Common myeloid progenitor, CD34-positive (primary cell): ENCODE measurements at regions not wholly inside any gene's neighbourhood (a gene's known extent, or its start where the extent isn't known, plus 50 kb on each side); places are given as distances from the start of the nearest gene placed in this dataset.

Experiments
- CTCF ChIA-PET: fragments of 350-600 bp; sonication (Branson Sonifier 250); formaldehyde crosslinking; loops from one replicate; lab custom pipeline; 2021; ENCODE audit warnings: antibody characterized with exemption; lab: Charles Lee
- POLR2A ChIA-PET: fragments of 350-600 bp; sonication (Branson Sonifier 250); formaldehyde crosslinking; loops from one replicate; lab custom pipeline; 2021; ENCODE audit warnings: antibody characterized with exemption; lab: Charles Lee
- DNase-seq, 3 donors: peaks; one replicate each; pipeline versions ENCODE4 v3.0.0 to v3.0.0-alpha.2; 2013
- H3K27ac ChIP-seq, 2 experiments: 1 replicate in 1 of 2; 2 replicates in 1 of 2; pipeline ENCODE4 v1.7.0; 2013; ENCODE audit warnings: inconsistent platforms in 2 of 2, low read length in 2 of 2, mild to moderate bottlenecking in 2 of 2, low read depth in 1 of 2, moderate library complexity in 1 of 2; ENCODE audit not compliant: severe bottlenecking in 2 of 2, insufficient read depth in 1 of 2, poor library complexity in 1 of 2
- H3K27me3 ChIP-seq, 5 experiments: replicated peaks in 2 of 5; 1 replicate in 3 of 5; 2 replicates in 2 of 5; pipeline versions ENCODE4 v1.6.1 to v1.7.0; 2013; ENCODE audit warnings: low read length in 4 of 5, mild to moderate bottlenecking in 2 of 5, moderate library complexity in 2 of 5, inconsistent platforms in 1 of 5; ENCODE audit not compliant: insufficient read depth in 5 of 5, control insufficient read depth in 4 of 5
- H3K36me3 ChIP-seq, 4 experiments: 1 replicate in 2 of 4; 2 replicates in 2 of 4; pipeline versions ENCODE4 v1.6.1 to v1.7.0; 2013; ENCODE audit warnings: low read length in 3 of 4, control low read depth in 1 of 4, mild to moderate bottlenecking in 1 of 4; ENCODE audit not compliant: control insufficient read depth in 4 of 4, insufficient read depth in 4 of 4
- H3K4me1 ChIP-seq, 4 experiments: 1 replicate in 3 of 4; 2 replicates in 1 of 4; pipeline versions ENCODE4 v1.6.1 to v1.7.1; 2013; ENCODE audit warnings: low read length in 3 of 4, mild to moderate bottlenecking in 3 of 4, control low read depth in 1 of 4, inconsistent platforms in 1 of 4, moderate library complexity in 1 of 4; ENCODE audit not compliant: control insufficient read depth in 4 of 4, insufficient read depth in 4 of 4; ENCODE audit errors: control extremely low read depth in 1 of 4
- H3K4me3 ChIP-seq, 7 experiments: 1 replicate in 4 of 7; 2 replicates in 3 of 7; pipeline versions ENCODE4 v1.5.1 to v1.7.0; 2013; ENCODE audit warnings: mild to moderate bottlenecking in 7 of 7, low read length in 6 of 7, moderate library complexity in 6 of 7, inconsistent platforms in 2 of 7, low read depth in 2 of 7, control low read depth in 1 of 7; ENCODE audit not compliant: insufficient read depth in 4 of 7, control insufficient read depth in 1 of 7; ENCODE audit errors: extremely low read depth in 1 of 7
- H3K9me3 ChIP-seq, 5 experiments: 1 replicate in 4 of 5; 2 replicates in 1 of 5; pipeline versions ENCODE4 v1.6.1 to v1.7.1; 2013; ENCODE audit warnings: low read length in 4 of 5, mild to moderate bottlenecking in 2 of 5, inconsistent platforms in 1 of 5, low read depth in 1 of 5, moderate library complexity in 1 of 5; ENCODE audit not compliant: control insufficient read depth in 4 of 5, insufficient read depth in 2 of 5; ENCODE audit errors: control extremely low read depth in 1 of 5
- WGBS: methylation state at CpG from one replicate; pipeline ENCODE4 v1.1.5; 2013; ENCODE audit not compliant: insufficient coverage; 5-methylcytosine and 5-hydroxymethylcytosine counted together

DNA sequence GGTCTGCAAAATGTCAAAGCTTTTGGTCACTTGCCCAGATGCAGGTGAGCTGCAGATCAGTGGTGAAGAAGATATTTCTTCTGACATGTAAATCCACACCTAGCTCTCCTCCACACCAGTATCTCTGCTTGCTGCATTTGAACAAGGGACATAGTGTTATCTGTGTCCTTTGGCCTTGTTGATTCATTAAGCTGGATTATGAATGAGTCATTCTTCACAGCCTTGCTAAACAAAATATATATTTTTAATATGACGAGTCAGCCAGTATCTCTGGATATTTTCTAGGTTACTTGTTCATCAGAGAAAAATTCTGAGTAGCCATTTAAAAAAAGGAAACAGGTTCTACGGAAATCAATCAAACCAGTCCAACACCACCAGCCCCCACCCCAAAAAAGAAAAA lies 190.6 kb upstream of the ADAMTS9 start:
- Histone ChIP-seq H3K4me1 (peaks cover 0 to 2% (median 0%) of the 10 kb centered on the region in 4 experiments), H3K9me3 (peaks cover 0 to 7% (median 3%) of the 10 kb centered on the region in 5 experiments), H3K27ac (no peak overlapping the region), H3K27me3 (no peaks in the 10 kb centered on the region), H3K4me3 (no peak overlapping the region), H3K36me3 (no peaks in the 10 kb centered on the region)
- WGBS, result no CpG with 5 or more reads among the region's 2 CpGs
- ChIA-PET POLR2A (no interaction called here), CTCF (no interaction called here)
- no peak for DNase-seq

DNA sequence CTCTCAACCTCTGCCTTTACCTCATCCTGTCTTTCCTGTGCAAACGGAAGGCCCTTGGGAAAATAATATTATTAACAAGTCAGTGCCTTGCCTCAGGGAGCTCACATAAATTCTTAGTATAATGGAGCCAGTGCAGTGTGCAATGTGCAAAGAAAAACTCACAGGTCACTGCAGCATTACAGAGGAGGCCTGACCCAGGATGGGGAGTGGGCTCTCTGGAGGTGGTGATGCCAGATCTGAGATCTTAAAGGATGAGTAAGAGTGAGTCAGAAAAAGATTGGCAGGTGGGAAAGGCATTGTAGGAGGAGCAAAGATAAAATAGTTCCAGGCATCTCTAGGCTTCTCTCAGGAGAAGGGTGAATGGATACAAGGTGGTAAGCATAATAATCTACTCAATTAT lies 185.6 kb upstream of the ADAMTS9 start:
- ChIA-PET CTCF (no interaction called here), POLR2A (no interaction called here)
- no CpG with 5 or more reads among the region's 1 CpG for WGBS
- DNase-seq, result no peak
- Histone ChIP-seq H3K9me3 (no peaks in the 10 kb centered on the region), H3K36me3 (no peaks in the 10 kb centered on the region), H3K27ac (no peak overlapping the region), H3K4me3 (no peak overlapping the region), H3K4me1 (no peaks in the 10 kb centered on the region), H3K27me3 (peaks cover 0 to 2% (median 0%) of the 10 kb centered on the region in 5 experiments)

DNA sequence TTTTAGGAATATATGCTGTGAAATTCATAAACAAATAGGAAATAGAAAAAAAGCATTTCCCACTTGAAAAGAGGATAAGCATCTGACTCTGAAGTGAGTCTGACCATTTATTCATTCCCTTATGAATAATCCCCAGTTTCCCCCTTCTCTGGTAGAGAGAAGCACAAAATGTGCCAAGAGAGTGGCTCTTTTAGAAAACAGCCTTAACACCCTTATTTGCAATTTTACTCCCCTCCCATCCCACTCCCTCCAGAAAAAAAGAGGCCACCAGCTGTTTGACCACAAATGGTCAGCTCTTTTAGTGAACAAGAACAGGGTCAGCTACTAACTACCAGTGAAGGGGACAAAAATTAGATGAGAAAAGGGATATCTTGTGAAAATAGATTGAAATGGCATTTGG lies 184.5 kb upstream of the ADAMTS9 start:
- Histone ChIP-seq H3K9me3 (no peaks in the 10 kb centered on the region), H3K4me1 (no peaks in the 10 kb centered on the region), H3K27ac (no peak overlapping the region), H3K4me3 (no peak overlapping the region), H3K36me3 (no peaks in the 10 kb centered on the region), H3K27me3 (peaks cover 0 to 2% (median 0%) of the 10 kb centered on the region in 5 experiments)
- DNase-seq, result no peak
- ChIA-PET CTCF (no interaction called here), POLR2A (interaction anchor here (0.6 kb wide), 1 partner anchor 100 kb away, joined by 3 read pairs; no protein-coding TSS in a partner anchor)

GRCh38 chr3:64871834-64872249 lies 184.0 kb upstream of the ADAMTS9 start:
- CTCF ChIA-PET, result no interaction called here
- H3K27ac ChIP-seq, result no peak overlapping the region
- no CpG with 5 or more reads among the region's 2 CpGs for WGBS
- H3K27me3 ChIP-seq, result peaks cover 0 to 2% (median 0%) of the 10 kb centered on the region in 5 experiments
- H3K36me3 ChIP-seq, result no peaks in the 10 kb centered on the region
- DNase-seq, result no peak
- POLR2A ChIA-PET, result no interaction called here
- no peaks in the 10 kb centered on the region for H3K9me3 ChIP-seq
- no peak overlapping the region for H3K4me3 ChIP-seq
- no peaks in the 10 kb centered on the region for H3K4me1 ChIP-seq

DNA sequence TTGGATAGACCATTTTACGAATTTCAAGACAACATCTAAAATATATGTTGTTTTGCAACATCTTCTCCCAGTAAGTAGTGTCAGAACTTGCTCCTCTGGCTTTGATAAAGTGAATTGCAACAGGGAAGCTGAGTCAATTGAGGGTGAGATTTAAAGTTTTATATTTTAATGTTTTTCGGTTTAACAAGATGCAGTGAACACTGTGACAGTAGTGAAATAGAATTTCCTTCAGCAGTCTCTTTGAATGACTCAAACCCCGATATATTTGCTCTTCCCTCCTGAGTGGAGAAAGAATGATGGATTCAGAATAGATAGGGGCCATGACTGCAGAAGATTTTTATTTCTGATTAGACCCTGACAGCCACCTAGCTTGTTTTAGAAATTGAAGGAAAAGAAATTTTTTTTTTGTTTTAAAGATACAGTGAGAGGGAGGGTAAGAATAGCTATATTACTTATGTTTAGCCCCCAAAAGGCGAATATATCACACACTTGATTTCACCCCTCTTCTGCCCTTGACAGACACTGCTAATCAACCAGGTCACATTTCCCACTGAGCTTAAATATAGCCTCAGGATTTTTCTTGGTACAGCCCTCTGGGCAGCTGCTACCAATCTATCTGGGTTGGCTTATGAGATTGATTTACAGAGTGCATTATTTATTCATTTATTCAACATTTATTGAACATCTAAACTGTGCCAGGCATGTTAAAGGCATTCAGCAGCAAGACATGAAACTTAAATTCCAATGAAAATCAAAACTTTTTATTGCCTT lies 183.3 kb upstream of the ADAMTS9 start:
- no peaks in the 10 kb centered on the region for H3K4me1 ChIP-seq
- peaks cover 0 to 2% (median 0%) of the 10 kb centered on the region in 5 experiments for H3K27me3 ChIP-seq
- no peaks in the 10 kb centered on the region for H3K9me3 ChIP-seq
- WGBS, result 96% methylated on average over 2 of the region's 4 CpGs
- no peak for DNase-seq
- CTCF ChIA-PET, result no interaction called here
- no peak overlapping the region for H3K4me3 ChIP-seq
- no peak overlapping the region for H3K27ac ChIP-seq
- H3K36me3 ChIP-seq, result no peaks in the 10 kb centered on the region
- POLR2A ChIA-PET, result no interaction called here

- ChIA-PET POLR2A (no interaction called here), CTCF (no interaction called here)
- no peak for DNase-seq
- Histone ChIP-seq H3K4me1 (no peaks in the 10 kb centered on the region), H3K27ac (no peak overlapping the region), H3K9me3 (no peaks in the 10 kb centered on the region), H3K4me3 (no peak overlapping the region), H3K36me3 (no peaks in the 10 kb centered on the region), H3K27me3 (peaks cover 0 to under 1% (median 0%) of the 10 kb centered on the region in 5 experiments)
- 100% methylated on average over 2 of the region's 2 CpGs for WGBS
These were observed 179.4 kb upstream of the ADAMTS9 start for GRCh38 chr3:64867224-64867623.

GRCh38 chr3:64865839-64866570 lies 178.2 kb upstream of the ADAMTS9 start:
- H3K27me3 ChIP-seq, result no peaks in the 10 kb centered on the region
- POLR2A ChIA-PET, result no interaction called here
- WGBS, result 92% methylated on average over 2 of the region's 4 CpGs
- CTCF ChIA-PET, result no interaction called here
- H3K4me1 ChIP-seq, result no peaks in the 10 kb centered on the region
- no peak for DNase-seq
- H3K4me3 ChIP-seq, result no peak overlapping the region
- no peak overlapping the region for H3K27ac ChIP-seq
- no peaks in the 10 kb centered on the region for H3K9me3 ChIP-seq
- H3K36me3 ChIP-seq, result no peaks in the 10 kb centered on the region
